IMR-90 (cell line): ENCODE measurements at regions not wholly inside any gene's neighbourhood (a gene's known extent, or its start where the extent isn't known, plus 50 kb on each side); places are given as distances from the start of the nearest gene placed in this dataset.
A peak's percentile ranks its signal among the peaks of the same experiment; 100 is the strongest.

Source experiments
- ATAC-seq: fragments of 200-7000 bp; cut with Tn5 transposase; 2 replicates; pipeline ENCODE4 v1.9.1; 2020; ENCODE audit warnings: low read depth, mild to moderate bottlenecking, moderate library complexity
- BruUV-seq: library from RNA; stranded (reverse); fragments of 400-500 nt; replicated peaks from 2 replicates; lab custom pipeline; 2021; lab: Mats Ljungman, UMichigan
- CTCF ChIA-PET: fragments of 300-600 bp; formaldehyde crosslinking; extraction: SDS; loops from one replicate; lab custom pipeline; 2021; ENCODE audit warnings: antibody characterized with exemption; lab: Yijun Ruan, JAX
- POLR2A ChIA-PET: fragments of 300-600 bp; sonication (Branson Sonifier 250); formaldehyde crosslinking; loops from one replicate; lab custom pipeline; 2022; ENCODE audit warnings: antibody characterized with exemption; ENCODE audit not compliant: unreplicated experiment; lab: Charles Lee
- DNase-seq: peaks from one replicate; pipeline ENCODE4 v3.0.0; 2013
- H2AFZ ChIP-seq: replicated peaks from 2 replicates; pipeline ENCODE3; 2013; ENCODE audit warnings: low read length, mild to moderate bottlenecking; ENCODE audit not compliant: poor library complexity
- H2AK5ac ChIP-seq: 2 replicates; pipeline ENCODE4 v1.6.1; 2013; ENCODE audit warnings: low read depth, low read length, inconsistent platforms
- H2AK9ac ChIP-seq: replicated peaks from 2 replicates; pipeline ENCODE3; 2013; ENCODE audit warnings: mild to moderate bottlenecking, low read depth, low read length, moderate library complexity; ENCODE audit not compliant: poor library complexity
- H2BK120ac ChIP-seq: 2 replicates; pipeline ENCODE4 v1.6.1; 2013; ENCODE audit warnings: low read depth, low read length, inconsistent platforms
- H2BK15ac ChIP-seq: 3 replicates; pipeline ENCODE4 v1.6.1; 2013; ENCODE audit warnings: low read depth, low read length, inconsistent platforms
- H2BK20ac ChIP-seq: 2 replicates; pipeline ENCODE4 v1.6.1; 2013; ENCODE audit warnings: low read depth, mild to moderate bottlenecking, inconsistent platforms, low read length, moderate library complexity
- H2BK5ac ChIP-seq: 2 replicates; pipeline ENCODE4 v1.6.1; 2013; ENCODE audit warnings: mild to moderate bottlenecking, low read depth, low read length, inconsistent platforms; ENCODE audit not compliant: poor library complexity, severe bottlenecking
- H3K14ac ChIP-seq: replicated peaks from 2 replicates; pipeline ENCODE4 v1.6.1; 2013; ENCODE audit warnings: low read depth, low read length, inconsistent platforms
- H3K18ac ChIP-seq: 2 replicates; pipeline ENCODE4 v1.6.1; 2013; ENCODE audit warnings: low read depth, low read length, control low read depth
- H3K23ac ChIP-seq: 2 replicates; pipeline ENCODE4 v1.6.1; 2013; ENCODE audit warnings: low read depth, low read length, inconsistent platforms
- H3K27ac ChIP-seq: 2 replicates; pipeline ENCODE4 v1.5.1; 2013; ENCODE audit warnings: mild to moderate bottlenecking, control low read depth, low read length; ENCODE audit not compliant: insufficient read depth
- H3K27me3 ChIP-seq: 2 replicates; pipeline ENCODE4 v1.6.1; 2013; ENCODE audit warnings: low read length; ENCODE audit not compliant: control insufficient read depth, insufficient read depth
- H3K36me3 ChIP-seq: 2 replicates; pipeline ENCODE4 v1.6.1; 2013; ENCODE audit warnings: low read length, mixed read lengths; ENCODE audit not compliant: control insufficient read depth, insufficient read depth
- H3K4ac ChIP-seq: 2 replicates; pipeline ENCODE4 v1.6.1; 2013; ENCODE audit warnings: low read depth, low read length, inconsistent platforms
- H3K4me1 ChIP-seq: 2 replicates; pipeline ENCODE4 v1.6.1; 2013; ENCODE audit warnings: low read length, mixed read lengths; ENCODE audit not compliant: control insufficient read depth, insufficient read depth
- H3K4me2 ChIP-seq: 2 replicates; pipeline ENCODE4 v1.6.1; 2013; ENCODE audit warnings: low read depth, mild to moderate bottlenecking, control low read depth, low read length, moderate library complexity
- H3K4me3 ChIP-seq: 2 replicates; pipeline ENCODE4 v1.5.1; 2013; ENCODE audit warnings: low read depth, mild to moderate bottlenecking, control low read depth, low read length, moderate library complexity; ENCODE audit not compliant: insufficient read depth
- H3K56ac ChIP-seq: 2 replicates; pipeline ENCODE4 v1.6.1; 2013; ENCODE audit warnings: low read length, inconsistent platforms; ENCODE audit not compliant: insufficient read depth; ENCODE audit errors: extremely low read depth
- H3K79me1 ChIP-seq, 2 experiments: 2 replicates each; pipeline ENCODE4 v1.6.1; 2013; ENCODE audit warnings: low read length in 2 of 2, inconsistent platforms in 1 of 2, low read depth in 1 of 2
- H3K9ac ChIP-seq: 2 replicates; pipeline ENCODE4 v1.6.1; 2013; ENCODE audit warnings: low read depth, low read length, control low read depth
- H3K9me1 ChIP-seq: 2 replicates; pipeline ENCODE4 v1.6.1; 2013; ENCODE audit warnings: low read length, inconsistent platforms; ENCODE audit not compliant: insufficient read depth
- H3K9me3 ChIP-seq: 2 replicates; pipeline ENCODE4 v1.6.1; 2013; ENCODE audit warnings: low read length; ENCODE audit not compliant: control insufficient read depth, insufficient read depth
- H4K20me1 ChIP-seq: 2 replicates; pipeline ENCODE4 v1.6.1; 2013; ENCODE audit warnings: low read length, inconsistent platforms; ENCODE audit not compliant: insufficient read depth
- H4K5ac ChIP-seq: 2 replicates; pipeline ENCODE4 v1.6.1; 2013; ENCODE audit warnings: mild to moderate bottlenecking, low read depth, low read length, control low read depth
- H4K8ac ChIP-seq, 2 experiments: 2 replicates each; pipeline ENCODE4 v1.6.1; 2013; ENCODE audit warnings: low read depth in 2 of 2, low read length in 2 of 2, control low read depth in 1 of 2, inconsistent platforms in 1 of 2
- H4K91ac ChIP-seq: 2 replicates; pipeline ENCODE4 v1.6.1; 2013; ENCODE audit warnings: low read depth, low read length, inconsistent platforms; ENCODE audit not compliant: insufficient read depth
- RAD21 ChIP-seq: IDR thresholded peaks from 2 replicates; pipeline ENCODE4 v1.6.1; 2012; ENCODE audit warnings: low read length, improper control_type of control experiment
- RCOR1 ChIP-seq: IDR thresholded peaks from 2 replicates; pipeline ENCODE4 v1.6.1; 2012; ENCODE audit warnings: mild to moderate bottlenecking, low read length, improper control_type of control experiment; ENCODE audit not compliant: insufficient replicate concordance
- dilution Hi-C: fragments of 300-500 bp; cut with HindIII; formaldehyde crosslinking; loops from one replicate; pipeline ENCODE4 v1.14.3; 2018; ENCODE audit warnings: low sequenced_read_pairs; ENCODE audit not compliant: unreplicated experiment
- in situ Hi-C: fragments of 300-500 bp; cut with MboI; formaldehyde crosslinking; loops from 3 replicates; pipeline ENCODE4 v1.14.3; 2019; ENCODE audit warnings: low sequenced_read_pairs, inconsistent platforms, mixed read lengths
- intact Hi-C: fragments of 100-400 bp; cut with micrococcal nuclease; formaldehyde crosslinking; loops from 2 replicates; pipeline ENCODE4 v1.10.0; 2022
- TF ChIP-seq, protein P1 (sequence below): fragments of 150-350 bp; IDR thresholded peaks from 2 replicates; pipeline ENCODE4 v1.6.1; 2016; ENCODE audit warnings: low read depth, mild to moderate bottlenecking, low read length, moderate library complexity, borderline replicate concordance

DNA sequence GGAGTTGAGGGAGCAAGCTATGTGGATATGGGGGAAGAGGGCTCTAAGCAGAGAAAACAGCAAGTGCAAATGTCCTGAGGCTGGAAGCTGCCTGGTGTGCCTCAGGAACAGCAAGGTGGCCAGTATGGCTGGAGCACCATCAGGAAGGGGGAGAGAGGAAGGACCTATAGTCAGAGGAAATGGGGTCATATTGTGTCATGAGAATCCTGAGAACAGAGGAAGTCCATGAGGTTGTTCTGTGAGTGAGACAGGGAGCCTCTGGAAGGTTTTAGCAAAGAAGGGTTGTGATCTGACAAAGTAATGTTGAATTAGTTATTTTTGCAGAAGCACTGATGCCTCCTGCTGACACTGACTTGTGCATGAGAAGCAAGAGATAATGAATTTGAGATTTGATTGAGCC, 204.3 kb downstream of the PTEN start:
- Histone ChIP-seq H3K4me3 (no peak overlapping the region), H4K20me1 (0 out of 2 replicates have a peak, but pooled peaks cover 3% of the 10 kb centered on the region), H2BK15ac (peak overlapping the region; percentile 0; the same call in 1 of the 3 replicates), H3K14ac (no peak overlapping the region), H3K4me2 (no peak overlapping the region), H3K4me1 (peaks cover 21% of the 10 kb centered on the region), H3K9me1 (peaks cover 22% of the 10 kb centered on the region), H3K4ac (no peak overlapping the region), H4K8ac (no peak overlapping the region), H3K27ac (no peak overlapping the region), H3K56ac (no peak overlapping the region), H2AK9ac (no peak overlapping the region), H2BK5ac (no peak overlapping the region), H2BK120ac (no peak overlapping the region), H2AK5ac (no peak overlapping the region), H3K9me3 (no peaks in the 10 kb centered on the region), H3K23ac (no peak overlapping the region), H2BK20ac (no peak overlapping the region), H3K79me1 (0 out of 4 replicates have a peak, but pooled peaks cover 0 to 3% of the 10 kb centered on the region in 2 experiments), H2AFZ (no peak overlapping the region), H3K18ac (no peak overlapping the region), H4K5ac (no peak overlapping the region), H3K9ac (no peak overlapping the region), H3K36me3 (no peaks in the 10 kb centered on the region), H4K91ac (no peak overlapping the region), H3K27me3 (no peaks in the 10 kb centered on the region)
- in situ Hi-C loops (no loop called here), dilution Hi-C loops (no loop called here), intact Hi-C loops (no loop called here)
- no peak for ATAC-seq
- POLR2A ChIA-PET, result no interaction called here
- DNase-seq, result no peak
- BruUV-seq, result no TSS peak
- no peak for TF ChIP-seq RAD21
- no peak for TF ChIP-seq RCOR1
- TF ChIP-seq, protein P1, sequence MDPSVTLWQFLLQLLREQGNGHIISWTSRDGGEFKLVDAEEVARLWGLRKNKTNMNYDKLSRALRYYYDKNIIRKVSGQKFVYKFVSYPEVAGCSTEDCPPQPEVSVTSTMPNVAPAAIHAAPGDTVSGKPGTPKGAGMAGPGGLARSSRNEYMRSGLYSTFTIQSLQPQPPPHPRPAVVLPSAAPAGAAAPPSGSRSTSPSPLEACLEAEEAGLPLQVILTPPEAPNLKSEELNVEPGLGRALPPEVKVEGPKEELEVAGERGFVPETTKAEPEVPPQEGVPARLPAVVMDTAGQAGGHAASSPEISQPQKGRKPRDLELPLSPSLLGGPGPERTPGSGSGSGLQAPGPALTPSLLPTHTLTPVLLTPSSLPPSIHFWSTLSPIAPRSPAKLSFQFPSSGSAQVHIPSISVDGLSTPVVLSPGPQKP, result no peak
- CTCF ChIA-PET, result no interaction called here
